ENCODE measurements at regions not wholly inside any gene's neighbourhood (a gene's known extent, or its start where the extent isn't known, plus 50 kb on each side); places are given as distances from the start of the nearest gene placed in this dataset.

DNA sequence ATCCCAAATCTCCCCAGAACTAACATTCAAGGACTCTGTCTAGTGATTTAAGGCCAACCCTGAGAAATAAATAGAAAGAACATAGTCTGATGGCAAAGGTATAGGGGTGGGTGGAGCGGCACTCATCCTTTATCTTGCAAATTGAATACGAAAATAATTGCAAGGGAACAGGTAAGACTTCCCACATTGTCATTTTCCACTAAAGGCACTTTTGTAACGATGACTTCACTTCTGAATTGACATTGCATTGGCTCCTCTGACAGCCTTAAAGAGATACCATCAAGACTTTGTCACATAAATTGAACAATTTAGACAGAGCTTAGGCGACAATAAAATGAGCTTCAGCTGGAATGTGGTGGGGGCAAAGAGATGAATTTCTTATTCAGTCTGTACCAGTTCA, 75.3 kb upstream of the PLCL2 start:
- no peak for DNase-seq (ENCODE audit: low read depth)

DNA sequence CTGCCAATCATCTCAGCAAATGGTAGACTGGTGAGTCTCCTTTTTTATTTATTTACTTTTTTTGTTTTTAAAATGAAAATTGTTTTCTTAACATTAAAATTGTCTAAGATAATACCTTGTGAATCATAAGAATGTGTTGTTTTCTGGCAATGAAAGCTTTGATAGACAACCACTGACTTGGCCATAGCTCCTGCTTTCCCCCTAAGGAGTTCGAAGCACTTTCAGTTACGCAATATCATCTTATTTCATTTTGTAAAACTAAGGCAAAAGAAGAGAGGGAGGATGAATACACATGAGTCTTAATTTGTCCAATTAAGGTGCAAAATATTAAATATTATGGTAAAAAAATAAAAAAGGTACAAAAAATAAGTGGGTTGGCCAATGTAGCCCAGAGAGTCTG, 74.8 kb upstream of the PLCL2 start:
- no peak for DNase-seq (ENCODE audit: low read depth)

DNA sequence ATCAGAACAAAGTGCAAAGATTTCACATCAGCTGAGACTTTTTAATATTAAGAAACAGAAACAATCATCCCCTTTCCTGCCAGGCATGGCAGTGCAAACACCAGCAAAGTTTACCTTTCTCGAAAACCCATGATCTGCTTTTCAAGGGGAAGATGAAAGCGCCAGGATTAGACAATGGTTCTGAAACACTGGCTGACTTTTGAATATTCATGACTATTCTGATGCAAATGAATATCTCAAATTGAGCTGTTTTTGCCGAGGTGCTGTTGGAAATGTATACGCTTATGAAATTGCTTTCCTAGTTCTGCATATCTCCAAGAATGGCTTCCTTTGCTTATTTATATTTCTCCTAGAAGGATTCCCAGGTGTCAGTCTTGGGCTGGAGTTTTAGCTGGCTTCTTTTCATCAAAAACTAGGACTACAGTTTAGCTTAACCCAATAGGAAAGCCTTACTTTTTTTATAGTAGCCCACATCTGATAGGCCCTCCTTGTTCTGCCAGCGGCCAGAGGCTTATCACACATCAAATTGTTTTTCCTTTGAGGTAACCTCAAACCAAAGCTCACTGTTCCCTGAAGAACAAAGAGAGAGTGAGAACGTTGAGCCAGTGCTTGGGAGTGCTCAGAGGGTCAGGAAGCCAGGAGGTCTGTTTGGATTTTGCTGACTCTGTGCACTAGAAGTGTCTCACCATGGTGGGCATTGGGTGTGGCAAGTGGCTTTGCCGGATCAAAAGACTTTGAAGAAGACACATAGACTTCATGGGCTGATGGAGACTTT, 74.0 kb upstream of the PLCL2 start:
- DNase-seq (ENCODE audit: low read depth): no peak

- no peak for DNase-seq (ENCODE audit: low read depth)
These were observed 72.8 kb upstream of the PLCL2 start for GRCh38 chr3:16811950-16812349.

GRCh38 chr3:16813336-16813735, 71.4 kb upstream of the PLCL2 start:
- no peak for DNase-seq (ENCODE audit: low read depth)

DNA sequence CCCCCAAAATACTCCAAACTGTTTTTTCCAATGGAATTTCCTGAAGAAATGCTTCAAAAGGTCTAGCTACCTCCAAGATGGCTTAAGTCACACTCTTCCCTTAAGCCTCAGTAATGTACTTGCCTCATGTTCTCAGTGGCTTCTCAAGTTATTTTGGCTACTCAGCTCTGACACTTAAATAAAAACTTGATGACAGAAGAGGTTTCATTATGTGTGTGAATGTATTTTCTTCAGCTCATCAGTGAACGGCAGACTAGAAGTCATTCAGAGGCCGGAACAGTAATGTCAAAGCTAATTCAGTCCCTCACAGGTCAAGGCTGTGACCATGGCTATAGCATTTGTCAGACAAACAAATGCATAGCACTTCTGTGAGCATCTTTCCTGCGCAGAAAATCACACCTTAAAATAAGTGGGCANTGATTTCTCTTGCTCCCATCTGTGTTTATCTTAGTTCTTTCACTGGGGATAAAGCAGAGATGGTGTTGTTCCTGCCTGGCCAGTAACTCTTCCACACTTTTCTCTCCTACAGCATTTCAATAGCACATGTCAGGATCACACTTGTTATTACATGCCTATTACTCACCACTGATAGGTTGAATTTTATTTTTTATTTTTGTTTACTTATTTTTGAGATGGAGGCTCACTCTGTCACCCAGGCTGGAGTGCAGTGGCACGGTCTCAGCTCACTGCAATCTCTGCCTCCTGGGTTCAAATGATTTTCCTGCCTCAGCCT, 68.5 kb upstream of the PLCL2 start:
- DNase-seq (ENCODE audit: low read depth): no peak

GRCh38 chr3:16817197-16817596, 67.6 kb upstream of the PLCL2 start:
- no peak for DNase-seq (ENCODE audit: low read depth)

- DNase-seq (ENCODE audit: low read depth): no peak
These were observed 66.6 kb upstream of the PLCL2 start for GRCh38 chr3:16818194-16818593.

DNA sequence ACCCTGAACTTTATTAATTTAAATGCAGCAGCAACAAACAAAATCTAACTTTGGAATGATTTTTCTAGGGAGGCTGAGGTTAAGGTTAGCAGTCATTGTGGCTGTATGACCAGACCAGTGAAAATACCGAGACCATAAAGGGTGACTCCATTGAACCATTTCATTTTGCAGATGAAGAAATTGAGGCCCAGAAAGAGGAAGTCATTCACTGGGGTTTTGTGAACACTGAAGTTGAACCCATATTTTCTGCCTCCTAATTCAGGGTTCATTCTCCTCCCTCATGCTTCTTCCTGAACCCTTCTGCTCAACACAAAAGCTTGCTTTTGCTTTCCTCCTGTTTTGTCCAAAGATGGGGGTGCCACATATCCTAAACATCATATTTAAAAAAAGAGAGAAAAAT, 65.8 kb upstream of the PLCL2 start:
- no peak for DNase-seq (ENCODE audit: low read depth)

DNA sequence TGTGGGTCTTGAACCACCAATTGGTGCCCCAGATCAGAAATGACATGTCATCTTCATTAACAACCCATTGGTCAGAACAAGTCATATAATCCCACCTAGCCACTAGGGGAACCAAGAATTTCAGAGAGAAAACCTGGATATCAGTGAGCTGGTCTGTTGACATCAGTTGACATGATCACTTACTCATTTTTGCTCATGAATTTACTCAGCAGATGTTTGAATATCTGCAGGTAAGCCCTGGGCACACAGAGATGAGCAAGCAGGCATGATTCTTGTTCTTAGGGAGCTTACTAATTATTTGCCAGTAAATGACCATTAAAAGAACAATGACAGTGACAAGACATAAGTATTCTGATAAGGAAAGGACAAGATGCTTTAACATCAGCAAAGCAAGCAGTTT, 64.3 kb upstream of the PLCL2 start:
- no peak for DNase-seq (ENCODE audit: low read depth)

- DNase-seq (ENCODE audit: low read depth): no peak
These were observed 63.7 kb upstream of the PLCL2 start for GRCh38 chr3:16821053-16821452.

DNA sequence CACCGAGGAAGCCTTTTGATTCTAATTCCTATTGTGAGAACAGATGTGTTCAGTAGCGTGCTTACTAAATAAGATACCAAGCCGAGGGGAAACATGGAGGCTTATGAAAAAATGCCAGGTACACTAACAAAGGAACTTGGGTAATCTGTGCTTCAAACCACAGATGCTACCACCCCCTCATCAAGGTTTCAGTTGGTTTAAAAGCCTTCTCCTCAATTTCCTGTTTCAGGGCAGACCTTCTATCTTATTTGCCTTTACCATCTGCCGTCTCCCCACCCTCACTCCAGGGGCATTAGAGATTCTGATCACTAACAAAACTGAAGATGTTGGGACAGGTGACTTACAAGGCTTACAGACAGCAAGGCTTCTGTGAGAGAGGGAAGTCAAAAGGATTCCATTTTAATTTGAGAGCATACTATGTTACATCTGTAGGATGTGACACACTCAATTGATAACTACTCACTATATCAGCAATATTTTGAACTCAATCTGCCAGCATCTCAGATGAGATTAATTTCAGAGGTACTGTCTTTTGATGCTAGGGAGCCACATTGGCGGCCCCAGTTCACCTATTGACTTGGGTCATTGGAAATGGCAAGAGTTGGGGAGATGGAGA, 60.6 kb upstream of the PLCL2 start:
- DNase-seq (ENCODE audit: low read depth): peak; percentile 17

- no peak for DNase-seq (ENCODE audit: low read depth)
These were observed 59.0 kb upstream of the PLCL2 start for GRCh38 chr3:16825617-16826204.

GRCh38 chr3:16828815-16829214, 55.9 kb upstream of the PLCL2 start:
- peak; percentile 20 for DNase-seq (ENCODE audit: low read depth)

GRCh38 chr3:16831846-16832245, 52.9 kb upstream of the PLCL2 start:
- no peak for DNase-seq (ENCODE audit: low read depth)

- no peak for DNase-seq (ENCODE audit: low read depth)
These were observed 50.5 kb upstream of the PLCL2 start for GRCh38 chr3:16834214-16834613.

- DNase-seq (ENCODE audit: low read depth): no peak
These were observed 50.0 kb upstream of the PLCL2 start for GRCh38 chr3:16834753-16835152.

Measured in activated T-cell treated with anti-CD3 and anti-CD28 coated beads for 48 hours (primary cell).